Activated naive CD4-positive, alpha-beta T cell treated with anti-CD3 and anti-CD28 coated beads, Interleukin-2, amount 10 ng/mL, durations not matched to agents 7 days and 5 days (primary cell): ENCODE measurements at regions not wholly inside any gene's neighbourhood (a gene's known extent, or its start where the extent isn't known, plus 50 kb on each side); places are given as distances from the start of the nearest gene placed in this dataset.
"Not testable (repeated sequence)": the region's sequence is repeated elsewhere in the genome, so short reads cannot be mapped to it uniquely, and the experiment has no call there.

Experiments
- CTCF ChIA-PET: fragments of 350-600 bp; sonication (Branson Sonifier 250); formaldehyde crosslinking; loops from one replicate; lab custom pipeline; 2021; ENCODE audit warnings: antibody characterized with exemption; lab: Charles Lee
- DNase-seq: peaks from one replicate; pipeline ENCODE4 v3.0.0-alpha.2; 2020
- H3K27ac Mint-ChIP-seq: one replicate; pipeline ENCODE4 v1.8.0; 2021; ENCODE audit warnings: mild to moderate bottlenecking, moderate library complexity, mixed read lengths
- H3K27me3 Mint-ChIP-seq: one replicate; pipeline ENCODE4 v1.8.0; 2021; ENCODE audit warnings: mild to moderate bottlenecking, mixed read lengths
- H3K36me3 Mint-ChIP-seq: one replicate; pipeline ENCODE4 v1.8.0; 2021; ENCODE audit warnings: mixed read lengths
- H3K4me1 Mint-ChIP-seq: one replicate; pipeline ENCODE4 v1.8.0; 2021; ENCODE audit warnings: mixed read lengths
- H3K4me3 Mint-ChIP-seq: one replicate; pipeline ENCODE4 v1.8.0; 2021; ENCODE audit warnings: mild to moderate bottlenecking, moderate library complexity, mixed read lengths
- H3K9me3 Mint-ChIP-seq: one replicate; pipeline ENCODE4 v1.8.0; 2021; ENCODE audit warnings: mixed read lengths

DNA sequence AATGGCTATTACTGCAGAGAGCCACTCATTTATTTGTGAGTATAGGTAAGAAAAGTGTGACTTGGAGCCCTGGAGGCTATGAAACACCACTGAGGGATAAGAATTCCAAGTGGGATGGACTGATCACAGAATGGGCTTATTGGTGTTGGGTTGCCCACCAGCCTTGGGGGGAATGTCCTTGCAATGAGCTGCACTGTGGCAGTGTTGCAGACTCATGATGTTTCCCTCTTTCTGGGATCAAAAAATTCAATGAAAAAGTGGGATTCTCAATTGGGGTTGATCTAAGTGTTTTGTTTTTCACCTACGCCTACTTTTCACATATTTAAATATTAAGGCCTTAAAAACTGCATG lies 1024.5 kb upstream of the PCDH10 start:
- no peak for DNase-seq
- Mint-ChIP-seq H3K27ac (no peak overlapping the region), H3K4me3 (no peak overlapping the region), H3K4me1 (no peaks in the 10 kb centered on the region), H3K27me3 (no peaks in the 10 kb centered on the region), H3K36me3 (no peaks in the 10 kb centered on the region), H3K9me3 (peaks cover 7% of the 10 kb centered on the region)
- CTCF ChIA-PET, result no interaction called here

DNA sequence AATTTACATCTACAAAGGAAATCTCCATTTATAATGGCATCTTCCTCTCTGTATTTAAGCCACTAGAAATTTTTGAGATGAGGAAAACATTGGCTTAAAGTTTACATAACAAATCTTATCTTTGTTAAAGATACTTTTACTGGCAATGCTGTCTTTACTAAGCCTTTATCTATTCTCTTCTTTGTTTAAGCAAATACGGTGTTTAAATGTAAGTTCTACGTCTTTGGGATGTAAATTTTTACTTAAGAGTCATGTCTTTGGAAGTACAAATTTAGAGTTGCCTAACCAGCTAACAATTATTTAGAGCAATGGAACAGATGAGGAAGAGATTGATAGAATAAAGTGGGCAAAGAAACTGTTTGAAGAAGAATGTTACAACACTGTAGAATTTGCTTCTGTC lies 1024.0 kb upstream of the PCDH10 start:
- H3K4me1 Mint-ChIP-seq, result no peaks in the 10 kb centered on the region
- no peaks in the 10 kb centered on the region for H3K27me3 Mint-ChIP-seq
- H3K9me3 Mint-ChIP-seq, result peaks cover 4% of the 10 kb centered on the region
- no peaks in the 10 kb centered on the region for H3K36me3 Mint-ChIP-seq
- H3K27ac Mint-ChIP-seq, result no peak overlapping the region
- CTCF ChIA-PET, result no interaction called here
- DNase-seq, result no peak
- H3K4me3 Mint-ChIP-seq, result no peak overlapping the region

DNA sequence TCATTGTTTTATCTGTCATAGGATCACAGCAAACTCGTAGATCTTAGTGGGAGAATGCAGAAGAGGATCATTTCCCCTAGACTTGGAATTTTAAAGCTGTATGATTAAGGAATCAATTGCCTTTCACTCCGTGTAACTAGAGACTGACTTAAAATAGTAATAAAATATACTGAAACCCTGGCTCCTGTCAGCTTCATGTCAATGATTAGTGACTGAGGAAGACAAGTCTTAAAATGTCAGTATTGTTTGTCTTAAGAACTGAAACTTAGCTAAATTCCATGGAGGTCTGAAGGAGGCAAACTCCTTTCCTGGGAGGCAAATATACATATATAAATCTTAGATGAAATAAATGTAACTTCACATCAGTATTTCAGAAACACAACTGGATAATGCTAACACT lies 1016.7 kb upstream of the PCDH10 start:
- no peak overlapping the region for H3K4me3 Mint-ChIP-seq
- no peaks in the 10 kb centered on the region for H3K4me1 Mint-ChIP-seq
- CTCF ChIA-PET, result no interaction called here
- peaks cover 5% of the 10 kb centered on the region for H3K9me3 Mint-ChIP-seq
- DNase-seq, result no peak
- H3K27ac Mint-ChIP-seq, result no peak overlapping the region
- no peaks in the 10 kb centered on the region for H3K36me3 Mint-ChIP-seq
- H3K27me3 Mint-ChIP-seq, result no peaks in the 10 kb centered on the region

DNA sequence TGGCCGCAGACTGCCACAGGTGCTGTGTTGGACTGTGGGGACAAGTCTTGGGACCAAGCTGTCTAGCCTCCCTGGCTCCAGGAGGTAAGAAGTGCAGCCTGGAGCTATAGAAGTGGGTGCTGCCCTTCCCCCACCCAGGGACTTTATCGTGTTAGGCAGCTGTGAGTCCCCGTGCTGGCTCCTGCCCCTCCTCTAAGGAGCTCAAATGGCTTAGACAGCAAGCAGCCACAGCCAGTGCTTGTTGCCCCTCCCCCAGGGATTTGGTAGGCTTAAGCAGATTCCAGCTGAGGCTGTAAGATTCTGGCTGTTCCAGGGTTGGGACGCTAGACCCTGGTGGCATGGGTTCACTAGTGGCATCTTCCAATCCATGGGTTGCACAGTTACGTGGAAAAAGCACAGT lies 979.4 kb upstream of the PCDH10 start:
- Mint-ChIP-seq H3K27me3 (no peaks in the 10 kb centered on the region), H3K4me1 (no peaks in the 10 kb centered on the region), H3K9me3 (peaks cover 23% of the 10 kb centered on the region), H3K27ac (no peak overlapping the region), H3K36me3 (no peaks in the 10 kb centered on the region), H3K4me3 (no peak overlapping the region)
- no peak for DNase-seq
- CTCF ChIA-PET, result no interaction called here

DNA sequence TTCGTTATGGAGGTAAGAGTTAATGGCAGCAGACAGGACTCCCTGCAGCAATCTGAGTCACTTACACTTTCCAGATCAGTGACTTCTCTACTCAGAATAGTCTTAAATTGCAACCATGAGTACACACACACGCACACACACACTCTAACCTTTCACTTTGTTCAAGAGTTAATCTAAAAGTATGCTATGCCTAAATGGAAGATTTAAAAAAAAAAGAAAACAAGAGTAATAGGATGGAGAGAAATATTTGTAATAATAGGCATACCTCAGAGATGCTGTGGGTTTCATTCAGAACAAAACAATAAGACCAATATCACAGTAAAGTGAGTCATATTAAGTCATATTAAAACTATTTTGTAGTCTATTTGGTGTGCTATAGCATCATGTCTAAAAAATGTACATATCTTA lies 969.1 kb upstream of the PCDH10 start:
- no peaks in the 10 kb centered on the region for H3K27me3 Mint-ChIP-seq
- DNase-seq, result no peak
- CTCF ChIA-PET, result no interaction called here
- H3K27ac Mint-ChIP-seq, result no peak overlapping the region
- no peaks in the 10 kb centered on the region for H3K36me3 Mint-ChIP-seq
- H3K4me1 Mint-ChIP-seq, result no peaks in the 10 kb centered on the region
- H3K9me3 Mint-ChIP-seq, result peaks cover 1% of the 10 kb centered on the region
- no peak overlapping the region for H3K4me3 Mint-ChIP-seq

DNA sequence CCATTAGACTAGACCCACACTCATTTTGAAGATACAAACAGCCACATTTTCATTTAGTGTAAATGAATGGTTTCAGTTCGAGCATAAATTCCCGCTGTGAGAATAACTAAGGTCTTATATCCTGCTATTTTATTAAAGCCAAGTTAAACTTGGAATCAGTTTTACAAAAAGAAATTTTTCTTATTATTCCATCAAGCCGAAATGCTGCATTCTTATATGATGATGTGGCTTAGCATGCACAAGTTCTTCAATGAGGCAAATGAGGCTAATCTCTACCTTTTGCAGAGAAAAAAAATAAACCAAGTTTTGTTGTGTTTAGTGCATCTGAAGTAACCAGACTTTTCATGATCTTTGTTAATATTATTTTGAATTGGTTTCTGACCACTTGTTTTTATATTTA lies 953.9 kb upstream of the PCDH10 start:
- Mint-ChIP-seq H3K27ac (no peak overlapping the region), H3K4me1 (no peaks in the 10 kb centered on the region), H3K27me3 (no peaks in the 10 kb centered on the region), H3K9me3 (peaks cover 2% of the 10 kb centered on the region), H3K36me3 (no peaks in the 10 kb centered on the region), H3K4me3 (no peak overlapping the region)
- DNase-seq, result no peak
- CTCF ChIA-PET, result no interaction called here

DNA sequence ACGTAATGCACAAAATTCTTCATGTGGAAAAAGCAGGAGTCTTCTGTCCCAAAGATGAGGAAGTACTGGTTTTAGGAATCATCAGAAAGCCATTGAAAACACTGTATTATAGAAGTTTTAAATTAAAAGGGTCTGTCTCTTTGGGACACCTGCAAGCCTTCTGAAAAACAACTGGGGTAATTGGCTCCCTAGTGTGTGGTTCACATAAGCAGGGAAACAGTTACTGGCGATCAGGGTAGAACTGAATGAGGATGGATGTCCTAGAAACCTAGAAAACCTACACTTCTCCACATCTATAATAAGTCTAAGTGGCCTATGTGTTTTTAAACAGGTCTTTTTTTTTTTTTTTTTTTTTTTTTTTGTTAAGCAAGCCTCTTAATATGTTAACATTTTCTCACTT lies 945.5 kb upstream of the PCDH10 start:
- no peak overlapping the region for H3K4me3 Mint-ChIP-seq
- H3K36me3 Mint-ChIP-seq, result no peaks in the 10 kb centered on the region
- H3K4me1 Mint-ChIP-seq, result no peaks in the 10 kb centered on the region
- H3K27ac Mint-ChIP-seq, result no peak overlapping the region
- H3K9me3 Mint-ChIP-seq, result peaks cover 2% of the 10 kb centered on the region
- no peak for DNase-seq
- CTCF ChIA-PET, result no interaction called here
- no peaks in the 10 kb centered on the region for H3K27me3 Mint-ChIP-seq

DNA sequence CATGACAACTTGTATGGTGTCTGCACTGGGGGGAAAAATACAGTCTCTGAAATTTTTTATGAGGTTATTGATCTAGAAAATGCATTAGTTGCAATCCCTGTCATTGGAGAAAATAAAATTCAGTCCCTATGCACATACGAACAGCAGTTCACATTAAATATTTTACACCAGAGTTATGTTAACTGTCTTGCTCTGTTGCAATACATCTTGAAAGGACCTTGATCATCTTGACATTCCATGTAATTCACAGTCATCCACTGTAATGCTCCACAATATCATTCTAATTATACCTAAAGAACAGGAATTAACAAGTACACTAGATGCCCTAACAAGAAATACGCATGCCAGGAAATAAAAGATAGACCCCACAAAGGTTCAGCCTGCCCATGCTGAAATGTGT lies 934.6 kb upstream of the PCDH10 start:
- H3K27me3 Mint-ChIP-seq, result no peaks in the 10 kb centered on the region
- H3K4me1 Mint-ChIP-seq, result no peaks in the 10 kb centered on the region
- CTCF ChIA-PET, result no interaction called here
- H3K27ac Mint-ChIP-seq, result no peak overlapping the region
- DNase-seq, result no peak
- no peak overlapping the region for H3K4me3 Mint-ChIP-seq
- H3K36me3 Mint-ChIP-seq, result no peaks in the 10 kb centered on the region
- no peaks in the 10 kb centered on the region for H3K9me3 Mint-ChIP-seq

DNA sequence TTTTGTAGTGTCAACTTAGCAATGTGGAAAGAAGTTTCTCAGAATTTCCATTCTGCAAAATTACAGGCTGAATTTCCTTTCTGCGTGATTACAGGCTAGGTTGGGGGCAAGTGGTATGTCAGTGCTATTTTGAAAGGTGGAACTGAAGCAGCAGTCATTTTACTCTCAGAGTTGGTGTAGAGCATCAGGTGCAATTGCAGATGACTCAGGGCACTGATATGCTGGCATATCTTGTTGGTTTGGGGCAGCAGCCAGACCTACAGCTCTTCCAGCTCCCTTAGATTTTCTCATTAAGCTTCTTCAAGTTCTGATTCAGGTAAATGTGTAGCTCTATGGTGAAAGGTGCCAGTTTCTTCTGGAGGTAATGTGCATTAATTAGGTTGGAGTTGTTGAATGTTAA lies 930.7 kb upstream of the PCDH10 start:
- Mint-ChIP-seq H3K36me3 (no peaks in the 10 kb centered on the region), H3K27ac (no peak overlapping the region), H3K4me1 (no peaks in the 10 kb centered on the region), H3K9me3 (peaks cover 4% of the 10 kb centered on the region), H3K27me3 (no peaks in the 10 kb centered on the region), H3K4me3 (no peak overlapping the region)
- CTCF ChIA-PET, result no interaction called here
- DNase-seq, result no peak

DNA sequence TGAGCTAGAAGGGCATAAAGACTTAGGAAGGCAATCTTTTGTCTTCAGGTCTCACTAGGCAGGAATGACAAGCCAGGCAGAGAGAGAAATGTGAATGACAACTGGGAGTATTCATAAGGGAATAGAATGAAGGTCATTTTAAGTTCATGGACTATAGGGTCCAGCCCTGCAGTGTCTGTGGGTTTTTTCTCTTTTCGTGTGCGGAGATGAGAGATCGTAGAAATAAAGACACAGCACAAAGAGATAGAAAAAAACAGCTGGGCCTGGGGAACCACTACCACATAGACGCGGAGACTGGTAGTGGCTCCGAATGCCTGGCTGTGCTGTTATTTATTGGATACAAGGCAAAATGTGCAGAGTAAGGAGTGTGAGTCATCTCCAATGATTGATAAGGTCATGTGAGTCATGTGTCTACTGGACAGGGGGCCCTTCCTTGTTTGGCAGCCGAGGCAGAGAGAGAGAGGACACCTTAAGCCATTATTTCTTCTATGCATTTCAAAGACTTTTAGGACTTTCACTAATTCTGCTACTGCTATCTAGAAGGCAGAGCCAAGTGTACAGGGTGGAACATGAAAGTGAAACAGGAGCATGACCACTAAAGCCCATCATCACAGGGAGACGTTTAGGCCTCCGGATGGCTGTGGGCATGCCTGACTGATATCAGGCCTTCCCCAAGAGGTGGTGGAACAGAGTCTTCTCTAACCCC lies 921.8 kb upstream of the PCDH10 start:
- Mint-ChIP-seq H3K36me3 (no peaks in the 10 kb centered on the region), H3K9me3 (peaks cover 6% of the 10 kb centered on the region), H3K4me1 (no peaks in the 10 kb centered on the region), H3K4me3 (no peak overlapping the region), H3K27me3 (no peaks in the 10 kb centered on the region), H3K27ac (no peak overlapping the region)
- CTCF ChIA-PET, result no interaction called here
- DNase-seq, result no peak

DNA sequence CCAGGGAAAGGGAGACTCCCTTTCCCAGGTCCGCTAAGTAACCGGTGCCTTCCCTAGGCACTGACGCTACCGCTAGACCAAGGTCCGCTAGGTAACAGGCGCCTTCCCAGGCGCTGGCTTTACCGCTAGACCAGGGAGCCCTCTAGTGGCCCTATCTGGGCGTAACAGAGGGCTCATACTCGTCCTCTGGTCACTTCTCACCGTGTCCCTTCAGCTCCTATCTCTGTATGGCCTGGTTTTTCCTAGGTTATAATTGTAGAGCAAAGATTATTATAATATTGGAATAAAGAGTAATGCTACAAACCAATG lies 921.3 kb upstream of the PCDH10 start:
- H3K4me3 Mint-ChIP-seq, H3K36me3 Mint-ChIP-seq, H3K4me1 Mint-ChIP-seq, H3K27me3 Mint-ChIP-seq, H3K9me3 Mint-ChIP-seq, H3K27ac Mint-ChIP-seq, CTCF ChIA-PET, DNase-seq: not testable (repeated sequence)

DNA sequence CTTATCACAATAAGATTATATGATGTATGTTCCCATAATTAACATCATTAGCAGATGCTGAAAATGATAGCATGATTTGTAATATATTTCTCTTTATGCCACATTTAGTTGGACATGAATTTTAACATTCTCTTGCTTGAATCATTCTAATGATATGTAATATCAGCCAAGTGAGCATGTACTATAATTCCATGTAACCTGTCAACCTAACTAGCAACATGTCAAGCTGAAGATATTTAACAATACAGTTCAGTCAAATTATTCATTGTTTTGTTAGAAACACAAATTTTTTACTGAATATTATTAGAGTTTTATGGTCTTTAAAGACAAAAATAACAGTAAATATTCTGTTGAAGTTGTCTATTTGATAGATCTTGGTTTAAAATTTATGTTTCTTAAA lies 920.4 kb upstream of the PCDH10 start:
- CTCF ChIA-PET, result no interaction called here
- peaks cover 6% of the 10 kb centered on the region for H3K9me3 Mint-ChIP-seq

DNA sequence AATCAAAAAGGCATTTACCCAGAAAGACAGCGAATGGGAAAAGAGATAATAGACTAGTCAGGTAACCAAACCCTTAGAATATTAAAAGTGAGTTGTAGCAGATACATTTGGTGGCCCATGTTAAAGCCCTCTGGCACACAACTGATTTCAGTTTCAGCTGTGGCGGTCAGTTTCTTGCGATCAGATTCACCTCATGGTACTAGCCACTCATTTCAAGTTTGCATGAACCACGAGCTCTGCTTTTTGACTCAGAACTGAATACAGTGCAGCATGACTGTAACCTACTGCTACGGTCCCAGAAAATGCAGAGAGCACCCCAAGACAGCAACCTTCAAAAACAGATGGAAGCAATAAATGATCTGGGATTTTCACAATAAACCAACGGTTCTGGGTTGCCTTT lies 919.1 kb upstream of the PCDH10 start:
- H3K4me3 Mint-ChIP-seq, result no peak overlapping the region
- peaks cover 6% of the 10 kb centered on the region for H3K9me3 Mint-ChIP-seq
- H3K27ac Mint-ChIP-seq, result no peak overlapping the region
- H3K27me3 Mint-ChIP-seq, result no peaks in the 10 kb centered on the region
- H3K4me1 Mint-ChIP-seq, result no peaks in the 10 kb centered on the region
- CTCF ChIA-PET, result no interaction called here
- no peak for DNase-seq
- no peaks in the 10 kb centered on the region for H3K36me3 Mint-ChIP-seq

More for the DNA sequence above, 920.4 kb upstream of the PCDH10 start:
- no peaks in the 10 kb centered on the region for H3K36me3 Mint-ChIP-seq
- H3K27me3 Mint-ChIP-seq, result no peaks in the 10 kb centered on the region
- no peak for DNase-seq
- no peak overlapping the region for H3K27ac Mint-ChIP-seq
- H3K4me3 Mint-ChIP-seq, result no peak overlapping the region
- H3K4me1 Mint-ChIP-seq, result no peaks in the 10 kb centered on the region

DNA sequence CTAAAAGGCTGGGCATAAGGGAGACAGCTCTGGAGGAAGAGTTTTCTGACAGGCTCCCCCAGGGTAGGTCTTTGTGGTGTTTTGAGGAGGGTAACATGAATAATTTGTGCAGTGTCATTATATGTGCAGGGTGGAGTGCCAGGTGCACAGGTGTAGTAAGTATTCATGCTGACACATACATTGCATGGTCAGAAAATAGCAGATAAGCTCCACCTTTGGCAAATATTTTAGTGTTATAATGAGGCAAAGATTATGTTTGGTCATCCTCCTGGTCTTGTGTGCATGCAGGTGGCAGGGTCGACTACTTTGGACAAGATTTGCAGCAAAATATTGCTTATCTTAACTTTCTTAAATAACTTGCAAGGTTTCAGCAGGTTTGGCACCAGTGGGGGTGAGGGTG lies 910.4 kb upstream of the PCDH10 start:
- CTCF ChIA-PET, result no interaction called here
- Mint-ChIP-seq H3K4me3 (no peak overlapping the region), H3K27me3 (no peaks in the 10 kb centered on the region), H3K4me1 (no peaks in the 10 kb centered on the region), H3K9me3 (no peaks in the 10 kb centered on the region), H3K27ac (no peak overlapping the region), H3K36me3 (no peaks in the 10 kb centered on the region)
- no peak for DNase-seq

DNA sequence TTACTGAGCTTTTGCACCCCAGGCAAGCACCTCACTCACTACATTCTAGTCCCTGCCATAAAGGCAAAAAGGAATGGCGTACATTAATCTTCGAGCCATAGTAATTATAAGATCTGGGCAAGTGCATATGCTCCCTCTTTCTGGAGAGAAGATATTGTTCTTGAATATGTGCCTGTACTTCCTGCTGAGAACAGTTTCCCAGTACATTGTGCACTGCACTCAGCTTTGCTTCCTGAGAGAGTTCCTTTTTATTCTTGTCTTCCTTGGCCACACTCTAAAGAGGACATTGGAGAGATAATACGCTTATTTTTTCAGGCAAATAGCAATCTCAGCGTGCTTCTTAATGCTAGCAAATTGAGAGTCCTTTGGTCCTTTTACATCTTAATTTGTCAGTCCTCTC lies 909.0 kb upstream of the PCDH10 start:
- DNase-seq, result no peak
- H3K27me3 Mint-ChIP-seq, result no peaks in the 10 kb centered on the region
- no peak overlapping the region for H3K27ac Mint-ChIP-seq
- H3K4me3 Mint-ChIP-seq, result no peak overlapping the region
- no peaks in the 10 kb centered on the region for H3K4me1 Mint-ChIP-seq
- CTCF ChIA-PET, result no interaction called here
- H3K36me3 Mint-ChIP-seq, result no peaks in the 10 kb centered on the region
- no peaks in the 10 kb centered on the region for H3K9me3 Mint-ChIP-seq

DNA sequence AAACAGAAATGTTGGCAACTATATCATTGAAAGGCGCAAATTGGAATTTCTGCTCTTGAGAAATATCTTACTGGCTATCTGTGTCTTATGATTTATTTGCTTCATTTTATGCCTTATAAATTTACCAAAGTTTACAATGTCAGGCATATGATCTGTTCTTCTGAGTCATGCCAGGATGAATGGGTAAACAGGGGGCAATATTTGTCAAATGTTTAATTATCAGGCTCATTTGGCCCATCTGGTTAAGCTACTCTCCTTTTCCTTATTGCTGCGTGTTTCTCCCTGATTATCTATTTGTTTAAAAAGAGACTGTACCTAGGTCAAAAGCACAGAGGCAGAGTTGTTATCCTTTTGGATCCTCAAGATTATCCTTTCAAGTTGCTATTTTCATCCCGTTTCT lies 903.8 kb upstream of the PCDH10 start:
- Mint-ChIP-seq H3K4me3 (no peak overlapping the region), H3K4me1 (no peaks in the 10 kb centered on the region), H3K9me3 (no peaks in the 10 kb centered on the region), H3K27me3 (no peaks in the 10 kb centered on the region), H3K36me3 (no peaks in the 10 kb centered on the region), H3K27ac (no peak overlapping the region)
- DNase-seq, result no peak
- CTCF ChIA-PET, result no interaction called here
